Vagina (tissue), 2 donors: ENCODE measurements at regions not wholly inside any gene's neighbourhood (a gene's known extent, or its start where the extent isn't known, plus 50 kb on each side); places are given as distances from the start of the nearest gene placed in this dataset.

ENCODE experiments used
- DNase-seq, 2 donors: peaks; one replicate each; pipeline ENCODE4 v3.0.0-alpha.2; 2017; ENCODE audit errors: extremely low spot score in 2 of 2
- H3K27ac ChIP-seq: fragments of 200-600 bp; sonication (generic); one replicate; pipeline ENCODE4 v1.5.1; 2019
- H3K27me3 ChIP-seq: fragments of 200-600 bp; sonication (generic); one replicate; pipeline ENCODE4 v1.5.1; 2019
- H3K36me3 ChIP-seq, 2 donors: fragments of 200-600 bp; sonication (generic); one replicate each; pipeline ENCODE4 v1.5.1; 2017 to 2019
- H3K4me1 ChIP-seq: fragments of 200-600 bp; sonication (generic); one replicate; pipeline ENCODE4 v1.5.1; 2019
- H3K4me3 ChIP-seq, 2 donors: fragments of 200-600 bp; sonication (generic); 1 replicate in 1 of 2; 2 replicates in 1 of 2; pipeline ENCODE4 v1.5.1; 2016 to 2019
- H3K9me3 ChIP-seq: fragments of 200-600 bp; sonication (generic); one replicate; pipeline ENCODE4 v1.5.1; 2019
- POLR2A ChIP-seq, 2 donors: fragments of 450-650 bp; IDR thresholded peaks; one replicate each; pipeline ENCODE4 v1.6.1; 2017; ENCODE audit warnings: antibody characterized with exemption in 2 of 2, mild to moderate bottlenecking in 2 of 2, moderate library complexity in 2 of 2
- POLR2AphosphoS5 ChIP-seq, 2 donors: sonication (generic); formaldehyde crosslinking; IDR thresholded peaks; one replicate each; pipeline ENCODE4 v1.9.0; 2017; ENCODE audit warnings: antibody characterized with exemption in 2 of 2, mild to moderate bottlenecking in 2 of 2, low read depth in 1 of 2; ENCODE audit not compliant: insufficient read depth in 1 of 2
- intact Hi-C: fragments of 100-400 bp; cut with DNase I; formaldehyde crosslinking; loops from one replicate; pipeline ENCODE4 v1.15.1; 2023
- TF ChIP-seq, protein P1 (sequence below), 3 experiments: fragments of 450-650 bp in 2 of 3; fragments of 200-600 bp in 1 of 3; sonication (generic) in 1 of 3; IDR thresholded peaks; one replicate each; pipeline ENCODE4 v1.5.1; 2017 to 2019; ENCODE audit warnings: antibody characterized with exemption in 3 of 3, mild to moderate bottlenecking in 2 of 3, moderate library complexity in 2 of 3

DNA sequence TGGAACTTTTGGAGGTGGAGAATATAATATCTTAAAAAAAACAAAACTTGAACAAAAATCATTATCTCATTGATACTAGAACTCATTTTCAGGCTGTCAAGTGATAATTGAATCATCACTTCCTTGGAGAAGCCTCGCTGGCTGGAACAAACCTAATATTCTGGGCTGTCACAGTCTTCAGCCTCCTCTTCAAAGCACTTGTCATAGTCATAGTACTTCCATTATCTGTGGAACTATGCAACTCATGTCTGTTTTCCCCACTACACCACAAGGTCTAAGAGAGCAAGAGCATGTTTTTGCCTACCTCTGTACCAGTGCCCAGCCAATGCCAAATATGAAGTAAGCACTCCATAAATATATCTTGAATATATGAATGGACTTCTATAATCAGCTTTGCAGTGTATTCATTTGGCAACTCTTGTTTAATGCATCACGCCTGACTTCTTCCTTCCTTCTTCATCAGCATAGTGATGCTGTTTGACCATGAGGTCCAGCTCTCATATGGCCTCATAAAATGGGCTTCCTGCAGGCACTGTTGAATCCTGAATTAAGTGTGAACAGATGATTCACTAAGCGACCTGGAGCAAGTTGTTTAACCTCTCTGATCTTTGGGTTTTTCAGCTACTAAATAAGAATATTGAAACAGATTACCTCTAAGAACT lies 86.6 kb upstream of the SNRK start:
- no peak for TF ChIP-seq POLR2AphosphoS5 (IDR thresholded peaks at IDR 0.05; ENCODE audit: insufficient read depth in 1 of 2, low read depth in 1 of 2)
- TF ChIP-seq, protein P1, sequence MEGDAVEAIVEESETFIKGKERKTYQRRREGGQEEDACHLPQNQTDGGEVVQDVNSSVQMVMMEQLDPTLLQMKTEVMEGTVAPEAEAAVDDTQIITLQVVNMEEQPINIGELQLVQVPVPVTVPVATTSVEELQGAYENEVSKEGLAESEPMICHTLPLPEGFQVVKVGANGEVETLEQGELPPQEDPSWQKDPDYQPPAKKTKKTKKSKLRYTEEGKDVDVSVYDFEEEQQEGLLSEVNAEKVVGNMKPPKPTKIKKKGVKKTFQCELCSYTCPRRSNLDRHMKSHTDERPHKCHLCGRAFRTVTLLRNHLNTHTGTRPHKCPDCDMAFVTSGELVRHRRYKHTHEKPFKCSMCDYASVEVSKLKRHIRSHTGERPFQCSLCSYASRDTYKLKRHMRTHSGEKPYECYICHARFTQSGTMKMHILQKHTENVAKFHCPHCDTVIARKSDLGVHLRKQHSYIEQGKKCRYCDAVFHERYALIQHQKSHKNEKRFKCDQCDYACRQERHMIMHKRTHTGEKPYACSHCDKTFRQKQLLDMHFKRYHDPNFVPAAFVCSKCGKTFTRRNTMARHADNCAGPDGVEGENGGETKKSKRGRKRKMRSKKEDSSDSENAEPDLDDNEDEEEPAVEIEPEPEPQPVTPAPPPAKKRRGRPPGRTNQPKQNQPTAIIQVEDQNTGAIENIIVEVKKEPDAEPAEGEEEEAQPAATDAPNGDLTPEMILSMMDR (IDR thresholded peaks at IDR 0.05) = no peak
- H3K27ac ChIP-seq = no peak overlapping the region
- intact Hi-C loops = no loop called here
- no peaks in the 10 kb centered on the region for H3K36me3 ChIP-seq
- DNase-seq = no peak
- H3K4me3 ChIP-seq = no peak overlapping the region
- H3K9me3 ChIP-seq = no peaks in the 10 kb centered on the region
- H3K4me1 ChIP-seq = no peaks in the 10 kb centered on the region
- no peaks in the 10 kb centered on the region for H3K27me3 ChIP-seq

- intact Hi-C loops = no loop called here
- TF ChIP-seq, protein P1 (IDR thresholded peaks at IDR 0.05) = no peak
- no peak for TF ChIP-seq POLR2AphosphoS5 (IDR thresholded peaks at IDR 0.05; ENCODE audit: insufficient read depth in 1 of 2, low read depth in 1 of 2)
- no peak for TF ChIP-seq POLR2A (IDR thresholded peaks at IDR 0.05)
- Histone ChIP-seq H3K27ac (no peak overlapping the region), H3K9me3 (no peaks in the 10 kb centered on the region), H3K27me3 (no peaks in the 10 kb centered on the region), H3K4me3 (no peak overlapping the region), H3K36me3 (no peaks in the 10 kb centered on the region), H3K4me1 (no peaks in the 10 kb centered on the region)
- DNase-seq = no peak
Measured at GRCh38 chr3:43198791-43199644, 87.3 kb upstream of the SNRK start.

DNA sequence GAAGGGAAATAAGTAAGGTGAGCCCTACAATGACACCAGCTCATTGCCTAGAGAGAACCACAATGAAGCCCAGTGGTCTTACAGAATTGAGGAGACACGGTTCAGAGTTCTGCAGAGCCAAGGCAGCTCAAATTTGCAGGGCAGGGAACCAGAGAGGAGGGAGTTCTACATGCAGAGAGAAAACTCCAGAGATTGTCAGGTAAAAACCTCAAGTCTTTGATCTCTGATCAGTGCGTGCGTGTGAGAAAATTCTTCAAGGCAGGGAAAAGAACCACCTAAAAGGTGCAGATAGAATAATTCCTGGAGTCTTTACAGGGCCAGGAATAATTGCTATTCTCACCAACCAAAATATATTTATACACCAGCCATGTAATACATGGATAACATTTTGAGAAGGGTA lies 88.0 kb upstream of the SNRK start:
- H3K36me3 ChIP-seq = no peaks in the 10 kb centered on the region
- H3K4me3 ChIP-seq = no peak overlapping the region
- no peaks in the 10 kb centered on the region for H3K27me3 ChIP-seq
- H3K4me1 ChIP-seq = no peaks in the 10 kb centered on the region
- intact Hi-C loops = no loop called here
- no peak for DNase-seq
- TF ChIP-seq, protein P1 (IDR thresholded peaks at IDR 0.05) = no peak
- TF ChIP-seq POLR2AphosphoS5 (IDR thresholded peaks at IDR 0.05; ENCODE audit: insufficient read depth in 1 of 2, low read depth in 1 of 2) (no peak), POLR2A (IDR thresholded peaks at IDR 0.05) (no peak)
- no peaks in the 10 kb centered on the region for H3K9me3 ChIP-seq
- H3K27ac ChIP-seq = no peak overlapping the region

- Histone ChIP-seq H3K4me3 (no peak overlapping the region), H3K9me3 (no peaks in the 10 kb centered on the region), H3K27ac (no peak overlapping the region), H3K4me1 (no peaks in the 10 kb centered on the region), H3K36me3 (no peaks in the 10 kb centered on the region), H3K27me3 (no peaks in the 10 kb centered on the region)
- no peak for DNase-seq
- TF ChIP-seq POLR2A (IDR thresholded peaks at IDR 0.05) (no peak), POLR2AphosphoS5 (IDR thresholded peaks at IDR 0.05; ENCODE audit: insufficient read depth in 1 of 2, low read depth in 1 of 2) (no peak)
- TF ChIP-seq, protein P1 (IDR thresholded peaks at IDR 0.05) = no peak
- intact Hi-C loops = no loop called here
Measured at GRCh38 chr3:43197181-43197580, 89.2 kb upstream of the SNRK start.

- intact Hi-C loops = no loop called here
- no peaks in the 10 kb centered on the region for H3K9me3 ChIP-seq
Measured at GRCh38 chr3:43196721-43197120, 89.6 kb upstream of the SNRK start.

More at GRCh38 chr3:43196721-43197120, 89.6 kb upstream of the SNRK start:
- no peak for DNase-seq
- no peaks in the 10 kb centered on the region for H3K27me3 ChIP-seq
- H3K36me3 ChIP-seq = no peaks in the 10 kb centered on the region
- TF ChIP-seq POLR2AphosphoS5 (IDR thresholded peaks at IDR 0.05; ENCODE audit: insufficient read depth in 1 of 2, low read depth in 1 of 2) (no peak), POLR2A (IDR thresholded peaks at IDR 0.05) (no peak)
- TF ChIP-seq, protein P1 (IDR thresholded peaks at IDR 0.05) = no peak
- no peak overlapping the region for H3K27ac ChIP-seq
- H3K4me1 ChIP-seq = no peaks in the 10 kb centered on the region
- H3K4me3 ChIP-seq = no peak overlapping the region
